Neutrophil (primary cell): ENCODE measurements at regions not wholly inside any gene's neighbourhood (a gene's known extent, or its start where the extent isn't known, plus 50 kb on each side); places are given as distances from the start of the nearest gene placed in this dataset.

Experiments
- H3K27ac ChIP-seq: fragments of 200-600 bp; sonication (generic); 2 replicates; pipeline ENCODE4 v1.5.1; 2016; ENCODE audit warnings: mild to moderate bottlenecking, moderate library complexity
- H3K27me3 ChIP-seq: fragments of 200-600 bp; sonication (generic); 2 replicates; pipeline ENCODE4 v1.6.0; 2016; ENCODE audit warnings: mild to moderate bottlenecking
- H3K36me3 ChIP-seq: fragments of 200-600 bp; sonication (generic); 2 replicates; pipeline ENCODE4 v1.5.1; 2017
- H3K4me1 ChIP-seq, 2 experiments: fragments of 200-600 bp in 1 of 2; sonication (generic) in 1 of 2; 1 replicate in 1 of 2; 2 replicates in 1 of 2; pipeline versions ENCODE4 v1.5.1 to v1.6.1; 2013 to 2016; ENCODE audit warnings: low read depth in 1 of 2, low read length in 1 of 2, mild to moderate bottlenecking in 1 of 2, moderate library complexity in 1 of 2; ENCODE audit not compliant: control insufficient read depth in 1 of 2, insufficient read depth in 1 of 2
- H3K4me3 ChIP-seq, 2 experiments: fragments of 200-600 bp in 1 of 2; sonication (generic) in 1 of 2; 1 replicate in 1 of 2; 2 replicates in 1 of 2; pipeline ENCODE4 v1.5.1; 2013 to 2016; ENCODE audit warnings: low read depth in 1 of 2, low read length in 1 of 2, mild to moderate bottlenecking in 1 of 2, moderate library complexity in 1 of 2
- H3K9me3 ChIP-seq: fragments of 200-600 bp; sonication (generic); 2 replicates; pipeline ENCODE4 v1.5.1; 2016
- CTCF ChIP-seq: fragments of 200-600 bp; sonication (generic); IDR thresholded peaks from 2 replicates; pipeline ENCODE4 v1.5.1; 2016; ENCODE audit warnings: antibody characterized with exemption

- H3K4me3 ChIP-seq, result no peak overlapping the region
- no peaks in the 10 kb centered on the region for H3K27me3 ChIP-seq
- H3K4me1 ChIP-seq, result no peaks in the 10 kb centered on the region
- no peaks in the 10 kb centered on the region for H3K36me3 ChIP-seq
- no peaks in the 10 kb centered on the region for H3K9me3 ChIP-seq
- TF ChIP-seq CTCF, result no peak
- no peak overlapping the region for H3K27ac ChIP-seq
These were observed 989.2 kb downstream of the TLE4 start for GRCh38 chr9:80560976-80561375.

- Histone ChIP-seq H3K4me1 (no peaks in the 10 kb centered on the region), H3K27me3 (no peaks in the 10 kb centered on the region), H3K4me3 (no peak overlapping the region), H3K27ac (no peak overlapping the region), H3K36me3 (no peaks in the 10 kb centered on the region), H3K9me3 (no peaks in the 10 kb centered on the region)
- no peak for TF ChIP-seq CTCF
These were observed 985.5 kb downstream of the TLE4 start for GRCh38 chr9:80557256-80557655.

- Histone ChIP-seq H3K4me1 (no peaks in the 10 kb centered on the region), H3K27ac (no peak overlapping the region), H3K36me3 (no peaks in the 10 kb centered on the region), H3K4me3 (no peak overlapping the region), H3K9me3 (no peaks in the 10 kb centered on the region), H3K27me3 (no peaks in the 10 kb centered on the region)
- TF ChIP-seq CTCF, result no peak
These were observed 984.9 kb downstream of the TLE4 start for GRCh38 chr9:80556631-80557030.

- Histone ChIP-seq H3K36me3 (no peaks in the 10 kb centered on the region), H3K27me3 (no peaks in the 10 kb centered on the region), H3K9me3 (no peaks in the 10 kb centered on the region), H3K4me3 (no peak overlapping the region), H3K4me1 (no peaks in the 10 kb centered on the region), H3K27ac (no peak overlapping the region)
- TF ChIP-seq CTCF, result no peak
These were observed 984.1 kb downstream of the TLE4 start for GRCh38 chr9:80555782-80556325.

- Histone ChIP-seq H3K27ac (no peak overlapping the region), H3K36me3 (no peaks in the 10 kb centered on the region), H3K27me3 (no peaks in the 10 kb centered on the region), H3K4me3 (no peak overlapping the region), H3K9me3 (no peaks in the 10 kb centered on the region), H3K4me1 (no peaks in the 10 kb centered on the region)
- no peak for TF ChIP-seq CTCF
These were observed 983.1 kb downstream of the TLE4 start for GRCh38 chr9:80554856-80555255.

- no peak overlapping the region for H3K4me3 ChIP-seq
- no peak overlapping the region for H3K27ac ChIP-seq
- no peaks in the 10 kb centered on the region for H3K27me3 ChIP-seq
- H3K36me3 ChIP-seq, result no peaks in the 10 kb centered on the region
- H3K4me1 ChIP-seq, result no peaks in the 10 kb centered on the region
- no peaks in the 10 kb centered on the region for H3K9me3 ChIP-seq
- TF ChIP-seq CTCF, result no peak
These were observed 982.5 kb downstream of the TLE4 start for GRCh38 chr9:80554301-80554700.
